SK-N-SH (cell line): ENCODE measurements at regions not wholly inside any gene's neighbourhood (a gene's known extent, or its start where the extent isn't known, plus 50 kb on each side); places are given as distances from the start of the nearest gene placed in this dataset.

ENCODE experiments used
- CHD2 ChIP-seq: fragments of 150-350 bp; IDR thresholded peaks from 2 replicates; pipeline ENCODE4 v1.6.1; 2018; ENCODE audit warnings: low read length; ENCODE audit not compliant: partially characterized antibody
- EP300 ChIP-seq, 2 experiments: IDR thresholded peaks; 2 replicates each; pipeline versions ENCODE4 v1.4.0 to v1.6.1; 2012; ENCODE audit warnings: borderline replicate concordance in 1 of 2, low read depth in 1 of 2, low read length in 1 of 2
- EZH2phosphoT487 ChIP-seq: fragments of 200-600 bp; sonication (generic); IDR thresholded peaks from 2 replicates; pipeline ENCODE4 v1.6.1; 2017; ENCODE audit warnings: low read depth, mixed run types, mild to moderate bottlenecking, antibody characterized with exemption, moderate library complexity, borderline replicate concordance
- FOXJ3 ChIP-seq: sonication (generic); formaldehyde crosslinking; IDR thresholded peaks from 2 replicates; pipeline ENCODE4 v1.5.1; 2020; ENCODE audit warnings: mild to moderate bottlenecking, missing genetic modification reagents
- JUND ChIP-seq: IDR thresholded peaks from 2 replicates; pipeline ENCODE4 v1.4.0; 2012
- POLR2AphosphoS5 ChIP-seq: IDR thresholded peaks from 2 replicates; pipeline ENCODE4 v1.6.1; 2012; ENCODE audit warnings: low read depth, low read length
- SIN3A ChIP-seq: IDR thresholded peaks from 2 replicates; pipeline ENCODE4 v1.6.1; 2012; ENCODE audit warnings: low read depth, mild to moderate bottlenecking, low read length, moderate library complexity, borderline replicate concordance
- ZBTB33 ChIP-seq: IDR thresholded peaks from 2 replicates; pipeline ENCODE4 v1.4.0; 2012; ENCODE audit warnings: low read depth, borderline replicate concordance
- TF ChIP-seq, protein P1 (sequence below): IDR thresholded peaks from 2 replicates; pipeline ENCODE4 v1.6.1; 2012; ENCODE audit warnings: mild to moderate bottlenecking, low read depth, low read length, moderate library complexity
- TF ChIP-seq, protein P2 (sequence below): fragments of 200-600 bp; sonication (generic); IDR thresholded peaks from 2 replicates; pipeline ENCODE4 v1.6.1; 2017; ENCODE audit warnings: antibody characterized with exemption, mild to moderate bottlenecking, moderate library complexity
- TF ChIP-seq, protein P3 (sequence below): IDR thresholded peaks from 2 replicates; pipeline ENCODE4; 2012
- TF ChIP-seq, protein P4 (sequence below): IDR thresholded peaks from 2 replicates; pipeline ENCODE4 v1.4.0; 2012; ENCODE audit warnings: low read depth

GRCh38 chr1:83527987-83528386 lies 470.9 kb downstream of the TTLL7 start:
- no peak for TF ChIP-seq ZBTB33
- TF ChIP-seq, protein P1, sequence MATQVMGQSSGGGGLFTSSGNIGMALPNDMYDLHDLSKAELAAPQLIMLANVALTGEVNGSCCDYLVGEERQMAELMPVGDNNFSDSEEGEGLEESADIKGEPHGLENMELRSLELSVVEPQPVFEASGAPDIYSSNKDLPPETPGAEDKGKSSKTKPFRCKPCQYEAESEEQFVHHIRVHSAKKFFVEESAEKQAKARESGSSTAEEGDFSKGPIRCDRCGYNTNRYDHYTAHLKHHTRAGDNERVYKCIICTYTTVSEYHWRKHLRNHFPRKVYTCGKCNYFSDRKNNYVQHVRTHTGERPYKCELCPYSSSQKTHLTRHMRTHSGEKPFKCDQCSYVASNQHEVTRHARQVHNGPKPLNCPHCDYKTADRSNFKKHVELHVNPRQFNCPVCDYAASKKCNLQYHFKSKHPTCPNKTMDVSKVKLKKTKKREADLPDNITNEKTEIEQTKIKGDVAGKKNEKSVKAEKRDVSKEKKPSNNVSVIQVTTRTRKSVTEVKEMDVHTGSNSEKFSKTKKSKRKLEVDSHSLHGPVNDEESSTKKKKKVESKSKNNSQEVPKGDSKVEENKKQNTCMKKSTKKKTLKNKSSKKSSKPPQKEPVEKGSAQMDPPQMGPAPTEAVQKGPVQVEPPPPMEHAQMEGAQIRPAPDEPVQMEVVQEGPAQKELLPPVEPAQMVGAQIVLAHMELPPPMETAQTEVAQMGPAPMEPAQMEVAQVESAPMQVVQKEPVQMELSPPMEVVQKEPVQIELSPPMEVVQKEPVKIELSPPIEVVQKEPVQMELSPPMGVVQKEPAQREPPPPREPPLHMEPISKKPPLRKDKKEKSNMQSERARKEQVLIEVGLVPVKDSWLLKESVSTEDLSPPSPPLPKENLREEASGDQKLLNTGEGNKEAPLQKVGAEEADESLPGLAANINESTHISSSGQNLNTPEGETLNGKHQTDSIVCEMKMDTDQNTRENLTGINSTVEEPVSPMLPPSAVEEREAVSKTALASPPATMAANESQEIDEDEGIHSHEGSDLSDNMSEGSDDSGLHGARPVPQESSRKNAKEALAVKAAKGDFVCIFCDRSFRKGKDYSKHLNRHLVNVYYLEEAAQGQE, result no peak
- TF ChIP-seq, protein P2, sequence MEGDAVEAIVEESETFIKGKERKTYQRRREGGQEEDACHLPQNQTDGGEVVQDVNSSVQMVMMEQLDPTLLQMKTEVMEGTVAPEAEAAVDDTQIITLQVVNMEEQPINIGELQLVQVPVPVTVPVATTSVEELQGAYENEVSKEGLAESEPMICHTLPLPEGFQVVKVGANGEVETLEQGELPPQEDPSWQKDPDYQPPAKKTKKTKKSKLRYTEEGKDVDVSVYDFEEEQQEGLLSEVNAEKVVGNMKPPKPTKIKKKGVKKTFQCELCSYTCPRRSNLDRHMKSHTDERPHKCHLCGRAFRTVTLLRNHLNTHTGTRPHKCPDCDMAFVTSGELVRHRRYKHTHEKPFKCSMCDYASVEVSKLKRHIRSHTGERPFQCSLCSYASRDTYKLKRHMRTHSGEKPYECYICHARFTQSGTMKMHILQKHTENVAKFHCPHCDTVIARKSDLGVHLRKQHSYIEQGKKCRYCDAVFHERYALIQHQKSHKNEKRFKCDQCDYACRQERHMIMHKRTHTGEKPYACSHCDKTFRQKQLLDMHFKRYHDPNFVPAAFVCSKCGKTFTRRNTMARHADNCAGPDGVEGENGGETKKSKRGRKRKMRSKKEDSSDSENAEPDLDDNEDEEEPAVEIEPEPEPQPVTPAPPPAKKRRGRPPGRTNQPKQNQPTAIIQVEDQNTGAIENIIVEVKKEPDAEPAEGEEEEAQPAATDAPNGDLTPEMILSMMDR, result no peak
- TF ChIP-seq, protein P3, sequence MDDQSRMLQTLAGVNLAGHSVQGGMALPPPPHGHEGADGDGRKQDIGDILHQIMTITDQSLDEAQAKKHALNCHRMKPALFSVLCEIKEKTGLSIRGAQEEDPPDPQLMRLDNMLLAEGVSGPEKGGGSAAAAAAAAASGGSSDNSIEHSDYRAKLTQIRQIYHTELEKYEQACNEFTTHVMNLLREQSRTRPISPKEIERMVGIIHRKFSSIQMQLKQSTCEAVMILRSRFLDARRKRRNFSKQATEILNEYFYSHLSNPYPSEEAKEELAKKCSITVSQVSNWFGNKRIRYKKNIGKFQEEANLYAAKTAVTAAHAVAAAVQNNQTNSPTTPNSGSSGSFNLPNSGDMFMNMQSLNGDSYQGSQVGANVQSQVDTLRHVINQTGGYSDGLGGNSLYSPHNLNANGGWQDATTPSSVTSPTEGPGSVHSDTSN, result no peak
- TF ChIP-seq EZH2phosphoT487, result no peak
- no peak for TF ChIP-seq CHD2
- no peak for TF ChIP-seq POLR2AphosphoS5
- no peak for TF ChIP-seq FOXJ3 (CRISPR knock-in tag)
- no peak for TF ChIP-seq JUND
- TF ChIP-seq, protein P4, sequence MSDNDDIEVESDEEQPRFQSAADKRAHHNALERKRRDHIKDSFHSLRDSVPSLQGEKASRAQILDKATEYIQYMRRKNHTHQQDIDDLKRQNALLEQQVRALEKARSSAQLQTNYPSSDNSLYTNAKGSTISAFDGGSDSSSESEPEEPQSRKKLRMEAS, result no peak
- no peak for TF ChIP-seq EP300 (IDR thresholded peaks at IDR 0.05; ENCODE audit: borderline replicate concordance in 1 of 2, low read depth in 1 of 2, low read length in 1 of 2)
- no peak for TF ChIP-seq SIN3A
